HepG2 (cell line): ENCODE measurements at regions not wholly inside any gene's neighbourhood (a gene's known extent, or its start where the extent isn't known, plus 50 kb on each side); places are given as distances from the start of the nearest gene placed in this dataset.

ENCODE experiments used
- ATAC-seq: fragments of 200-7000 bp; cut with Tn5 transposase; 3 replicates; pipeline ENCODE4 v1.9.1; 2020; ENCODE audit warnings: mild to moderate bottlenecking, moderate library complexity
- BruUV-seq: library from RNA; stranded (reverse); fragments of 400-500 nt; replicated peaks from 2 replicates; lab custom pipeline; 2021; lab: Mats Ljungman, UMichigan
- CTCF ChIA-PET: fragments of 300-600 bp; formaldehyde crosslinking; extraction: SDS; loops from one replicate; lab custom pipeline; 2021; ENCODE audit warnings: low total read pairs, inconsistent platforms, low intra/inter-chr PET ratio; lab: Yijun Ruan, JAX
- POLR2A ChIA-PET: fragments of 350-600 bp; sonication (Branson Sonifier 250); formaldehyde crosslinking; loops from one replicate; lab custom pipeline; 2020; ENCODE audit warnings: antibody characterized with exemption, inconsistent platforms; lab: Yijun Ruan, JAX
- DNase-seq: peaks from one replicate; pipeline ENCODE4 v3.0.0-alpha.2; 2015; ENCODE audit warnings: low spot score
- FAIRE-seq: peaks from 3 replicates; lab custom pipeline; 2011; peaks lifted over from hg19 to GRCh38; lab: Jason Lieb, UNC
- H2AFZ ChIP-seq: one replicate; pipeline ENCODE4 v1.6.1; 2011; ENCODE audit warnings: low read length, inconsistent platforms
- H3K27ac ChIP-seq: fragments of 300-600 bp; 3 replicates; pipeline ENCODE4 v1.8.0; 2011; ENCODE audit warnings: mixed run types, mild to moderate bottlenecking, mixed read lengths, low read length, inconsistent platforms; ENCODE audit not compliant: insufficient read depth; ENCODE audit errors: extremely low read length
- H3K27me3 ChIP-seq, 2 experiments: fragments of 200-600 bp in 1 of 2; 2 replicates in 1 of 2; 3 replicates in 1 of 2; pipeline versions ENCODE4 v1.6.0 to v1.8.0; 2011; ENCODE audit warnings: low read length in 2 of 2, mild to moderate bottlenecking in 2 of 2, moderate library complexity in 2 of 2, inconsistent platforms in 1 of 2; ENCODE audit not compliant: insufficient read depth in 2 of 2, control insufficient read depth in 1 of 2
- H3K36me3 ChIP-seq, 2 experiments: fragments of 200-600 bp in 1 of 2; replicated peaks in 1 of 2; 2 replicates in 1 of 2; 3 replicates in 1 of 2; pipeline versions ENCODE4 v1.5.1 to v1.8.0; 2011; ENCODE audit warnings: low read length in 2 of 2, inconsistent platforms in 1 of 2; ENCODE audit not compliant: insufficient read depth in 2 of 2, control insufficient read depth in 1 of 2
- H3K4me1 ChIP-seq: 2 replicates; pipeline ENCODE4 v1.5.1; 2012; ENCODE audit warnings: low read length, inconsistent platforms; ENCODE audit not compliant: insufficient read depth
- H3K4me2 ChIP-seq: 2 replicates; pipeline ENCODE4 v1.6.0; 2011; ENCODE audit warnings: low read depth, low read length, inconsistent platforms
- H3K4me3 ChIP-seq, 3 experiments: fragments of 200-600 bp in 1 of 3; sonication (generic), shearing (Covaris generic) in 1 of 3; replicated peaks in 1 of 3; 2 replicates each; pipeline ENCODE4 v1.5.1; 2011 to 2016; ENCODE audit warnings: low read length in 3 of 3, inconsistent platforms in 2 of 3, low read depth in 2 of 3, mild to moderate bottlenecking in 2 of 3, control low read depth in 1 of 3, mixed read lengths in 1 of 3; ENCODE audit not compliant: insufficient read depth in 1 of 3
- H3K79me2 ChIP-seq: one replicate; pipeline ENCODE4 v1.6.1; 2011; ENCODE audit warnings: low read length, inconsistent platforms; ENCODE audit not compliant: insufficient read depth
- H3K9ac ChIP-seq: 2 replicates; pipeline ENCODE4 v1.6.0; 2011; ENCODE audit warnings: mild to moderate bottlenecking, low read depth, low read length, inconsistent platforms; ENCODE audit not compliant: insufficient read depth
- H3K9me3 ChIP-seq: 2 replicates; pipeline ENCODE4 v1.5.1; 2012; ENCODE audit warnings: mild to moderate bottlenecking, low read length
- H4K20me1 ChIP-seq: 2 replicates; pipeline ENCODE4 v1.6.0; 2011; ENCODE audit warnings: inconsistent platforms, mild to moderate bottlenecking, low read length, moderate library complexity; ENCODE audit not compliant: insufficient read depth
- HOXA3 ChIP-seq: sonication (generic); formaldehyde crosslinking; IDR thresholded peaks from 2 replicates; pipeline ENCODE4 v1.5.0; 2020; ENCODE audit warnings: missing genetic modification reagents
- MNT ChIP-seq: fragments of 450-650 bp; IDR thresholded peaks from 2 replicates; pipeline ENCODE4 v1.6.1; 2016
- NR1H2 ChIP-seq: sonication (generic); formaldehyde crosslinking; IDR thresholded peaks from 2 replicates; pipeline ENCODE4 v1.8.1; 2022; ENCODE audit warnings: low read depth, missing genetic modification reagents, borderline replicate concordance
- RARA ChIP-seq: IDR thresholded peaks from 2 replicates; pipeline ENCODE4 v1.6.1; 2016; ENCODE audit warnings: missing genetic modification reagents, missing compliant biosample characterization
- STAG1 ChIP-seq: sonication (generic); formaldehyde crosslinking; IDR thresholded peaks from 2 replicates; pipeline ENCODE4 v1.4.0; 2020; ENCODE audit warnings: missing genetic modification reagents
- TGIF2 ChIP-seq: IDR thresholded peaks from 2 replicates; pipeline ENCODE4 v1.6.1; 2016; ENCODE audit warnings: control low read depth, missing compliant biosample characterization
- THAP8 ChIP-seq: sonication (generic); formaldehyde crosslinking; IDR thresholded peaks from 2 replicates; pipeline ENCODE4 v1.5.1; 2020; ENCODE audit warnings: missing genetic modification reagents, mild to moderate bottlenecking, borderline replicate concordance
- ZBTB38 ChIP-seq: sonication (generic); formaldehyde crosslinking; IDR thresholded peaks from 2 replicates; pipeline ENCODE4 v1.5.1; 2020; ENCODE audit warnings: mild to moderate bottlenecking, missing genetic modification reagents
- ZNF136 ChIP-seq: sonication (generic); formaldehyde crosslinking; IDR thresholded peaks from 2 replicates; pipeline ENCODE4 v1.8.1; 2022; ENCODE audit warnings: low read depth, mild to moderate bottlenecking, moderate library complexity, missing genetic modification reagents
- ZNF17 ChIP-seq: sonication (generic); formaldehyde crosslinking; IDR thresholded peaks from 2 replicates; pipeline ENCODE4 v1.5.0; 2020; ENCODE audit warnings: mild to moderate bottlenecking, missing genetic modification reagents
- ZNF414 ChIP-seq: sonication (generic); formaldehyde crosslinking; IDR thresholded peaks from 2 replicates; pipeline ENCODE4 v1.5.0; 2020; ENCODE audit warnings: missing genetic modification reagents
- ZNF605 ChIP-seq: sonication (generic); formaldehyde crosslinking; IDR thresholded peaks from 2 replicates; pipeline ENCODE4 v1.8.0; 2022; ENCODE audit warnings: mild to moderate bottlenecking, missing genetic modification reagents
- ZNF780A ChIP-seq: sonication (generic); formaldehyde crosslinking; IDR thresholded peaks from 2 replicates; pipeline ENCODE4 v1.8.0; 2022; ENCODE audit warnings: mild to moderate bottlenecking, missing genetic modification reagents, moderate library complexity
- WGBS: methylation state at CpG from one replicate; pipeline ENCODE4 v1.1.6; 2017; ENCODE audit warnings: low lambda C conversion rate; 5-methylcytosine and 5-hydroxymethylcytosine counted together
- in situ Hi-C: cut with HindIII; loops from 2 replicates; pipeline ENCODE4 v1.10.0; 2017; ENCODE audit warnings: low pct_unique_long_range_greater_than_20kb; ENCODE audit not compliant: extremely low pct_ligation_motif_present
- intact Hi-C: fragments of 100-400 bp; cut with micrococcal nuclease; formaldehyde crosslinking; loops from one replicate; pipeline ENCODE4 v1.10.0; 2022; ENCODE audit not compliant: unreplicated experiment

DNA sequence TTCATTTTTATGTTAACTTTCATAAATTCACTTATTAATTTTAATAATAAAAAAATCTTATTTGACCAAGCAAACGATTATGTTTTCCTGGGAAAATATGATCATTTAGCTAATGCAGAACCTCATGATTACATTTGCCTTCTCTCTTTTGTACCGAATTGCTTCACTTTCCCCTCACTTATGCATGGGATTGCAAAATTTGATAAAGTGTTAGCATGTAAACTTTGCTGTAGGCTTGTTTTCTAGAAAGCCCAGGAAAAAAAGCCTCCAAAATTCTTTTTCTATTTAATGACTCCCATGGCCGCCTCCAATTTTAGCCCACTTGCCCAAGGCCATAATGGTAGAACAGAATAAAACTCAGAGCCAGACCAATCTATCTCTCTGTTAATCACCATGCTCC is 82.8 kb upstream of the FBXL7 start:
- H3K79me2 ChIP-seq: no peaks in the 10 kb centered on the region
- CTCF ChIA-PET: no interaction called here
- DNase-seq: no peak
- H3K4me1 ChIP-seq: no peaks in the 10 kb centered on the region
- no peaks in the 10 kb centered on the region for H3K27me3 ChIP-seq
- BruUV-seq: no TSS peak
- H2AFZ ChIP-seq: no peak overlapping the region
- H3K27ac ChIP-seq: no peak overlapping the region
- TF ChIP-seq MNT (no peak), THAP8 (CRISPR knock-in tag) (no peak), RARA (no peak), ZBTB38 (CRISPR knock-in tag) (no peak), ZNF780A (CRISPR knock-in tag) (no peak), TGIF2 (CRISPR knock-in tag) (no peak), ZNF414 (no peak), STAG1 (no peak), HOXA3 (CRISPR knock-in tag) (no peak), ZNF136 (no peak), ZNF605 (no peak), NR1H2 (no peak), ZNF17 (CRISPR knock-in tag) (no peak)
- TF ChIP-seq, all 625 proteins: peak for 0
- ATAC-seq (no peak), FAIRE-seq (no peak)
- H3K9ac ChIP-seq: no peak overlapping the region
- intact Hi-C loops (no loop called here), in situ Hi-C loops (no loop called here)
- H3K36me3 ChIP-seq: no peaks in the 10 kb centered on the region
- no peak overlapping the region for H3K4me2 ChIP-seq
- POLR2A ChIA-PET: no interaction called here
- no peak overlapping the region for H3K4me3 ChIP-seq
- WGBS: 1% methylated on average over 3 of the region's 3 CpGs
- H3K9me3 ChIP-seq: peaks cover 22% of the 10 kb centered on the region
- no peaks in the 10 kb centered on the region for H4K20me1 ChIP-seq
